Left hindlimb (tissue), 1 donor: ENCODE measurements at regions not wholly inside any gene's neighbourhood (a gene's known extent, or its start where the extent isn't known, plus 50 kb on each side); places are given as distances from the start of the nearest gene placed in this dataset.

Experiments
- DNase-seq: peaks from one replicate; pipeline ENCODE4 v3.0.0-alpha.2; 2018

GRCh38 chr1:79396901-79397300 is 390.4 kb upstream of the ADGRL4 start:
- DNase-seq: no peak

- no peak for DNase-seq
Measured at GRCh38 chr1:79388694-79389361, 382.3 kb upstream of the ADGRL4 start.

GRCh38 chr1:79386730-79387129 is 380.2 kb upstream of the ADGRL4 start:
- DNase-seq: no peak

- no peak for DNase-seq
Measured at GRCh38 chr1:79380078-79380477, 373.5 kb upstream of the ADGRL4 start.

- DNase-seq: no peak
Measured at GRCh38 chr1:79376106-79376505, 369.6 kb upstream of the ADGRL4 start.

- DNase-seq: no peak
Measured at GRCh38 chr1:79375352-79375751, 368.8 kb upstream of the ADGRL4 start.

- DNase-seq: no peak
Measured at GRCh38 chr1:79374397-79374796, 367.9 kb upstream of the ADGRL4 start.

GRCh38 chr1:79373481-79374125 is 367.1 kb upstream of the ADGRL4 start:
- DNase-seq: peak; percentile 29

GRCh38 chr1:79371802-79372201 is 365.3 kb upstream of the ADGRL4 start:
- DNase-seq: no peak

GRCh38 chr1:79369091-79369490 is 362.6 kb upstream of the ADGRL4 start:
- no peak for DNase-seq

- DNase-seq: no peak
Measured at GRCh38 chr1:79364896-79365295, 358.4 kb upstream of the ADGRL4 start.

- DNase-seq: no peak
Measured at GRCh38 chr1:79363430-79363829, 356.9 kb upstream of the ADGRL4 start.

GRCh38 chr1:79362470-79362869 is 355.9 kb upstream of the ADGRL4 start:
- no peak for DNase-seq

- no peak for DNase-seq
Measured at GRCh38 chr1:79355090-79355489, 348.6 kb upstream of the ADGRL4 start.

- no peak for DNase-seq
Measured at GRCh38 chr1:79353224-79353623, 346.7 kb upstream of the ADGRL4 start.

- no peak for DNase-seq
Measured at GRCh38 chr1:79326875-79327274, 320.3 kb upstream of the ADGRL4 start.

GRCh38 chr1:79325705-79326104 is 319.2 kb upstream of the ADGRL4 start:
- no peak for DNase-seq

- no peak for DNase-seq
Measured at GRCh38 chr1:79325126-79325525, 318.6 kb upstream of the ADGRL4 start.

- DNase-seq: no peak
Measured at GRCh38 chr1:79323239-79324025, 316.9 kb upstream of the ADGRL4 start.

- DNase-seq: no peak
Measured at GRCh38 chr1:79322511-79323027, 316.0 kb upstream of the ADGRL4 start.

GRCh38 chr1:79312438-79312837 is 305.9 kb upstream of the ADGRL4 start:
- no peak for DNase-seq

- DNase-seq: no peak
Measured at GRCh38 chr1:79310609-79311008, 304.1 kb upstream of the ADGRL4 start.

GRCh38 chr1:79304131-79304530 is 297.6 kb upstream of the ADGRL4 start:
- no peak for DNase-seq

- DNase-seq: no peak
Measured at GRCh38 chr1:79303040-79303439, 296.5 kb upstream of the ADGRL4 start.
